Neural crest cell (in vitro differentiated cells): ENCODE measurements at regions not wholly inside any gene's neighbourhood (a gene's known extent, or its start where the extent isn't known, plus 50 kb on each side); places are given as distances from the start of the nearest gene placed in this dataset.

Experiments
- DNase-seq: peaks from one replicate; pipeline ENCODE4 v3.0.0; 2021; ENCODE audit warnings: low read depth, mixed read lengths, low spot score
- H3K27ac Mint-ChIP-seq: one replicate; pipeline ENCODE4 v1.8.0; 2021; ENCODE audit warnings: mild to moderate bottlenecking, mixed read lengths; ENCODE audit not compliant: unreplicated experiment
- H3K27me3 Mint-ChIP-seq: 2 replicates; pipeline ENCODE4 v1.8.0; 2021; ENCODE audit warnings: low read depth, mild to moderate bottlenecking, mixed read lengths
- H3K36me3 Mint-ChIP-seq: 2 replicates; pipeline ENCODE4 v1.8.0; 2021; ENCODE audit warnings: low read depth, mild to moderate bottlenecking, mixed read lengths
- H3K4me1 Mint-ChIP-seq: 2 replicates; pipeline ENCODE4 v1.8.0; 2021; ENCODE audit warnings: mixed read lengths
- H3K4me3 Mint-ChIP-seq: one replicate; pipeline ENCODE4 v1.8.0; 2021; ENCODE audit warnings: mild to moderate bottlenecking, mixed read lengths
- H3K9me3 Mint-ChIP-seq: 2 replicates; pipeline ENCODE4 v1.8.0; 2021; ENCODE audit warnings: mixed read lengths
- TF ChIP-seq, protein P1 (sequence below): fragments of 200-600 bp; sonication (generic); conservative IDR thresholded peaks from 2 replicates; pipeline ENCODE4 v1.5.0; 2021; ENCODE audit warnings: antibody characterized with exemption, mild to moderate bottlenecking

DNA sequence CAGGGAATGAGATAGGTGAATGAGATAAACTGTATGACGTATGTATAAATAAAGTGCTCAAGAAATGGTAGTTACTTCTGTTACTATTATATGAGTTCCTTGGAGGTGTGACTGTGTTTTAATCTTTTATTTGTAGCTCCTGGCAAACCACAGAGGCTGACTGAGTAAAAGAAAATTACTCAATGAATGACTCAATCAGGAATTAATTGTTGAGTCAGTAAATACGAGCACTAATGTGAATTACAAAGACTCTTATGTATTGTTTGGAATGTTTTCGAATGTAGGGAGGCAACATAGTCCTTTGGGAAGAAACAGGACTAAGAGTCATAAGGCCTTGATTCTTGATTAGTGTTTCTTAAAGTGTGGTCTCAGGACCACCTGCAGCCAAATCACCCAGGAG is 51.1 kb upstream of the BLID start:
- Mint-ChIP-seq H3K27ac (no peak overlapping the region), H3K9me3 (peaks cover 4% of the 10 kb centered on the region), H3K27me3 (no peaks in the 10 kb centered on the region), H3K4me3 (no peak overlapping the region), H3K36me3 (no peaks in the 10 kb centered on the region), H3K4me1 (no peaks in the 10 kb centered on the region)
- DNase-seq: no peak
- TF ChIP-seq, protein P1, sequence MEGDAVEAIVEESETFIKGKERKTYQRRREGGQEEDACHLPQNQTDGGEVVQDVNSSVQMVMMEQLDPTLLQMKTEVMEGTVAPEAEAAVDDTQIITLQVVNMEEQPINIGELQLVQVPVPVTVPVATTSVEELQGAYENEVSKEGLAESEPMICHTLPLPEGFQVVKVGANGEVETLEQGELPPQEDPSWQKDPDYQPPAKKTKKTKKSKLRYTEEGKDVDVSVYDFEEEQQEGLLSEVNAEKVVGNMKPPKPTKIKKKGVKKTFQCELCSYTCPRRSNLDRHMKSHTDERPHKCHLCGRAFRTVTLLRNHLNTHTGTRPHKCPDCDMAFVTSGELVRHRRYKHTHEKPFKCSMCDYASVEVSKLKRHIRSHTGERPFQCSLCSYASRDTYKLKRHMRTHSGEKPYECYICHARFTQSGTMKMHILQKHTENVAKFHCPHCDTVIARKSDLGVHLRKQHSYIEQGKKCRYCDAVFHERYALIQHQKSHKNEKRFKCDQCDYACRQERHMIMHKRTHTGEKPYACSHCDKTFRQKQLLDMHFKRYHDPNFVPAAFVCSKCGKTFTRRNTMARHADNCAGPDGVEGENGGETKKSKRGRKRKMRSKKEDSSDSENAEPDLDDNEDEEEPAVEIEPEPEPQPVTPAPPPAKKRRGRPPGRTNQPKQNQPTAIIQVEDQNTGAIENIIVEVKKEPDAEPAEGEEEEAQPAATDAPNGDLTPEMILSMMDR: no peak

- Mint-ChIP-seq H3K4me1 (no peaks in the 10 kb centered on the region), H3K36me3 (no peaks in the 10 kb centered on the region), H3K4me3 (no peak overlapping the region)
These were observed 49.8 kb upstream of the BLID start for GRCh38 chr11:122165607-122166371.

More at GRCh38 chr11:122165607-122166371, 49.8 kb upstream of the BLID start:
- no peak for DNase-seq
- TF ChIP-seq, protein P1: no peak
- Mint-ChIP-seq H3K27me3 (no peaks in the 10 kb centered on the region), H3K9me3 (peaks cover under 1% of the 10 kb centered on the region), H3K27ac (no peak overlapping the region)
